Retinal pigment epithelial cell (primary cell): ENCODE measurements at regions not wholly inside any gene's neighbourhood (a gene's known extent, or its start where the extent isn't known, plus 50 kb on each side); places are given as distances from the start of the nearest gene placed in this dataset.

Experiments used
- DNase-seq: peaks from one replicate; pipeline ENCODE4 v3.0.0-alpha.2; 2010; ENCODE audit warnings: low read depth
- H3K4me3 ChIP-seq: 2 replicates; pipeline ENCODE4 v1.5.1; 2011; ENCODE audit warnings: mild to moderate bottlenecking, low read length, control low read depth, moderate library complexity
- TF ChIP-seq, protein P1 (sequence below): conservative IDR thresholded peaks from 2 replicates; pipeline ENCODE4 v1.5.1; 2011; ENCODE audit warnings: low read depth, low read length, control low read depth, inconsistent platforms

DNA sequence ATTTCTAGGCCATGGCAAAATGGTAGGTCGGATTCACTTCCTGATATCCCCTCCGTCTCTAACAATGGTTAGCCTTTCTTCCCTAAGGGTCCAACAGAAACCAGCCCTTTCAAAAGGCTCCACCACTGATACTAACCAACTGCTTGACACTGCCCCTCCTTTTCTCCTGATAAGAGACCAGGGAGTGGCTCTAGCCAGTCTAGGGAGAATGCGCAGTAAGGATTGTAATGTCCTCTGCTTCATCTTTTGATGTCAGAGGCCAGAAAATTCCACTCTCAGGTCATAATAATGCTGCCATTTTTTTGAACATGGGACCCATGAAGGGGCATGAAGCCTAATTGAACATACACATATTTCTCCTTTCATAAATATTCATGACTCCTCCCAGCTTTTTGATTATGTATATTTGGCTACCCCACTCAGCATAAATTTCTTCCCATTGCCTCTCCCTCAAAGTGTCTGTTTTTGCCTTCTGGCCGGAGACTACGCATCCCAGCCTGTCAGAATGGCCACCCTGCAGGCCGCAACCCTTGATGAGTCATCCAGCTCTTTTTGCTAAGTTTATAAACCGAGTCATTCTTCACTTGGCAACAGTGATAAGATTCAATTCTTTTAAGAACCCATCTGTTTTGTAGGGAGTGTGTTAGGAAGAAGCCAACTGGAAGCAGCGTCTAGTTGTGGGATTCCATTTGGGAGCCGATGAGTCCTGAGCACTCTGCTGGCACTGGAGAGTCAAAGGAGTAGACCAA, 189.0 kb upstream of the MCTP2 start:
- H3K4me3 ChIP-seq: no peak overlapping the region
- TF ChIP-seq, protein P1, sequence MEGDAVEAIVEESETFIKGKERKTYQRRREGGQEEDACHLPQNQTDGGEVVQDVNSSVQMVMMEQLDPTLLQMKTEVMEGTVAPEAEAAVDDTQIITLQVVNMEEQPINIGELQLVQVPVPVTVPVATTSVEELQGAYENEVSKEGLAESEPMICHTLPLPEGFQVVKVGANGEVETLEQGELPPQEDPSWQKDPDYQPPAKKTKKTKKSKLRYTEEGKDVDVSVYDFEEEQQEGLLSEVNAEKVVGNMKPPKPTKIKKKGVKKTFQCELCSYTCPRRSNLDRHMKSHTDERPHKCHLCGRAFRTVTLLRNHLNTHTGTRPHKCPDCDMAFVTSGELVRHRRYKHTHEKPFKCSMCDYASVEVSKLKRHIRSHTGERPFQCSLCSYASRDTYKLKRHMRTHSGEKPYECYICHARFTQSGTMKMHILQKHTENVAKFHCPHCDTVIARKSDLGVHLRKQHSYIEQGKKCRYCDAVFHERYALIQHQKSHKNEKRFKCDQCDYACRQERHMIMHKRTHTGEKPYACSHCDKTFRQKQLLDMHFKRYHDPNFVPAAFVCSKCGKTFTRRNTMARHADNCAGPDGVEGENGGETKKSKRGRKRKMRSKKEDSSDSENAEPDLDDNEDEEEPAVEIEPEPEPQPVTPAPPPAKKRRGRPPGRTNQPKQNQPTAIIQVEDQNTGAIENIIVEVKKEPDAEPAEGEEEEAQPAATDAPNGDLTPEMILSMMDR: no peak
- DNase-seq: no peak

DNA sequence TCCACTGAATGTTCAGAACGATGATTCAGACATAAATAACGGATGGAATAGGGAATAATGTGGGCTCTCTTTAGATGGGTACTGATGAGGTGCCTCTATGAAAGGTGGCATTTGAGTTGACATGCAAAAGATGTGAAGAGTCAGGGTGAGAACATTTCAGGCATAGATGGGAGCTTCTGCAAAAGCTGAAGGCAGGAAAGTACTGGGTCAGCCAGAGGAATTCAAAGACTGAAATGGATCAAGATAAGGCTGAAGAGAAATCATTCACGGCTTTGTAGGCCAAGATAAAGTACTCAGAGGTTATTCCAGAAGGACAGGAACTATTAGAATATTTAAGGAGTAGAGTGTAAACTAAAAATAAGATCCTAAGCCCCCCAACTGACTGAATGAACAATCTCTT, 189.6 kb upstream of the MCTP2 start:
- no peak overlapping the region for H3K4me3 ChIP-seq
- TF ChIP-seq, protein P1: no peak
- no peak for DNase-seq

DNA sequence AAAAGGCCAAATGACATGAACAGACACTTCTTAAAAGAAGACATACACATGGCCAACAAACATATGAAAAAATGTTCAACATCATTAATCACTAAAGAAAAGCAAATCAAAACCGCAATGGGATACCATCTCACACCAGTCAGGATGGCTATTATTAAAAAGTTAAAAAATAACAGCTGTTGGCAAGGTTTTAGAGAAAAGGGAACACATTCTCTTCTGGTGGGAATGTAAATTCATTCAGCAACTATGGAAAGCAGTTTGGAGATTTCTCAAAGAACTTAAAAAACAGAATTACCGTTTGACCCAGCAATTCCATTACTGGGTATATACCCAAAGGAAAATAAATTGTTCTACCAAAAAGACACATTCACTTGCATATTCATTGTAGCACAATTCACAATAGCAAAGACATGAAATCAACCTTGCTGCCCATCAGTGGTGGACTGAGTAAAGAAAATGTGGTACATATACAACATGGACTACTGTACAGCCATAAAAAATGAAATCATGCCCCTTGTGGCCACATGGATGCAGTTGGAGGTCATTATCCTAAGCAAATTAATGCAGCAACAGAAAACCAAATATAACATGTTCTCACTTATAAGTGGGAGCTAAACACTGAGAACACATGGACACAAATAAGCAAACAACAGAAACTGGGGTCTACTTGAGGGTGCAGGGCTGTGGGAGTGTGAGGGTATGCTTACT, 190.7 kb upstream of the MCTP2 start:
- TF ChIP-seq, protein P1: no peak
- H3K4me3 ChIP-seq: no peak overlapping the region
- no peak for DNase-seq

DNA sequence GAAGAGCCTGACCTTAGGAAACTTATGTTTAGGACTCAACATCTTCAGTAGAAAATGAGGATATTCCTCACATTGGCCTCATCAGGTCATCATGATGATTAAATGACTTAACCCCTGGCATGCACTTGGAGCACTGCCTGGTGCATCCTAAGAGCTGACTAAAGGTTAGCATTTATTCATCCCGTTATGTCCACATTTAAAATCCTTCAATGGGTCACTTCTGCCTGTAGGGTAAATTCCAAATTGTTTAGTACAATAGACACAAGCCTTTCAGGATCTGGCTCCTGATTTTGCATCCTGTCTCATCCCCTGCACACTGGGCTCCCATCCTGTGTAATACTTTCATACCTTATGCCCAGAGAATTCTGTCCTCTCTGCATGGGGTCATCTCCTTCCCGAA, 195.2 kb upstream of the MCTP2 start:
- no peak for DNase-seq
- H3K4me3 ChIP-seq: no peak overlapping the region
- TF ChIP-seq, protein P1: no peak

DNA sequence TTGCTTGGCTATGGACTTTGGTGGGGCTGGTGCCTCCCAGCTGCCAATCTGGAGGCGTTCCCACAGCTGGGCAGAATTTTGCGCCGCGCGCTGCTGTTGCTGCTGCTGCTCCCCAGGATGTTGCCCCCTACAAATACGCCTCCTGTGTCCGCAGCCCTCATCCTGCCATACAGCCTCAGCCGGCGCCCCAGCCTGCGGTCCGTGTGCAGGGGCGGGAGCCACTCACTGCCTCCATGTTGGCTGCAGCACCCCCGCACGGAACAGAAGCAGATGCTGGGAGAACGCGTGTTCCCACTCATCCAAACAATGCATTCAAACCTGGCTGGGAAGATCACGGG, 197.7 kb upstream of the MCTP2 start:
- no peak for DNase-seq
- TF ChIP-seq, protein P1: no peak
- H3K4me3 ChIP-seq: no peak overlapping the region

DNA sequence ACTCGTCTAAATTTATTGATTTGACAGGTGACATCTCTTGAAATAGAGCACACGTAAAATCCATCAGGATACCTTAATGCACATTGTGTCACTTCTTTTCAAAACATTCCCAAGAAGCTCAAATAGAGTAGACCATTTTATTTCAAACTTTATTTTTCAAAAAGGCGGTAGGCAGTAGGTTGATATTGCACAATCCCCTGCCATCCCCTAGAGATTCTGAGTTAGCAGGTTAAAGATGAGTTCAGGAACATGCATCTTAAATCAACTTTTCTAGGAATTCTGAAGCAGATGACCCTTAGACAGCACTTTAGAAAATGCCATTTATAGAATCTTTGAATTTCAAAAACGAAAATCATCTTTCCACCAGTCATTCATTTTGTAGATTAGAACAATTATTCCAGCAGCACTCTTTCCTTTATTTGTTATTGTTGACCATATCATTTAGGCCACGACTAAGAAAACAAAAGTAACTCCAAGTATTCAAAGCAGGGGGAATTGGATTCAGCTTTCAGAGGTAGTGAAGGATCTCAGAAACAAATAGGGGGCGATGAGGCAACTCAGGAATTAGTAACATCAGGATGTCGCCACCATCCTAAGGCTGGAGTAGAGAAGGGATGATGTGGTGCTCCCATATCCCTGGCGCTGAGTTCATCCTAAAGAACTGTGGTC, 198.2 kb upstream of the MCTP2 start:
- DNase-seq: no peak
- H3K4me3 ChIP-seq: no peak overlapping the region
- TF ChIP-seq, protein P1: no peak
